OCI-LY7 (cell line): ENCODE measurements at regions not wholly inside any gene's neighbourhood (a gene's known extent, or its start where the extent isn't known, plus 50 kb on each side); places are given as distances from the start of the nearest gene placed in this dataset.
"Not testable (repeated sequence)": the region's sequence is repeated elsewhere in the genome, so short reads cannot be mapped to it uniquely, and the experiment has no call there.

Source experiments
- CTCF ChIP-seq: fragments of 200-600 bp; sonication (generic); conservative IDR thresholded peaks from 2 replicates; pipeline ENCODE4 v1.5.1; 2014; ENCODE audit warnings: mild to moderate bottlenecking, antibody characterized with exemption, low read length, moderate library complexity, mixed read lengths
- EZH2phosphoT487 ChIP-seq: fragments of 200-600 bp; sonication (generic); IDR thresholded peaks from 2 replicates; pipeline ENCODE4 v1.6.1; 2018; ENCODE audit warnings: low read depth, borderline replicate concordance, mild to moderate bottlenecking, mixed run types, antibody characterized with exemption, low read length, moderate library complexity, mixed read lengths

DNA sequence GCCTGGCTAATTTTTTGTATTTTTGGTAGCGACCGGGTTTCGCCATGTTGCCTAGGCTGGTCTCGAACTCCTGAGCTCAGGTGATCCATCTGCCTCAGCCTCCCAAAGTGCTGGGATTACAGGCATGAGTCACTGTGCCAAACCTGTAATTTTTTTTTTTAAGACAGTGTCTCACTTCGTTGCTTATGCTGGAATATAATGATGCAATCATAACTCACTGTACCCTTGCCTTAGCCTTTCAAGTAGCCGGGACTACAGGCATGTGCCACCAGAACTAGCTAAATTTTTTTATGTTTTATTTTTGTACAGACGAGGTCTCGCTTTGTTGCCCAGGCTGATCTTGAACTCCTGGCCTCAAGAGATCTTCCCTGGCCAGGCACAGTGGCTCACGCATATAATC, 57.3 kb upstream of the RABGAP1L start:
- TF ChIP-seq CTCF, EZH2phosphoT487: not testable (repeated sequence)
